ENCODE measurements at regions not wholly inside any gene's neighbourhood (a gene's known extent, or its start where the extent isn't known, plus 50 kb on each side); places are given as distances from the start of the nearest gene placed in this dataset.

DNA sequence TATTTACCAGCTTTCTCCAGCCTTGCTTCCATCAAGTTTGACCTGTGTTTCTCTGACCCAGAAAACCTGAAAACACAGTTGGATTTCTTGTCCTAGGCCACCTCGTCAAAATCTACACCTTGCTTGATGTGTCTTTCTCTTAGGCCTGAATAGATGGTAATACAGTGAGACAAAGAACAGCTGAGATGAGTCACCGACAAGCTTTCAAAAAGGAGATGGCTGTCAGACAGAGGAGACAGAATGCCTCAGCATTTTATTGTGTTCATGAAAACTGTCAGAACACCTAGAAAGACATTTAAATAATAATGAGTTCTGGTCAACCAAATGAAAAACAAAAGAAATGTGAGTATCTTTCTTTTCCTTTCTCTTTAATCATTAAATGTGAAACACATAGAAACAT, 119.7 kb upstream of the SORCS1 start:
- DNase-seq (ENCODE audit: low read depth in 1 of 2, low spot score in 1 of 2) (no peak), FAIRE-seq (no peak), ATAC-seq (no peak)
- 3% methylated on average over 2 of the region's 2 CpGs for WGBS (ENCODE audit: missing lambda C conversion rate)
- ChIA-PET POLR2A (no interaction called here), CTCF (no interaction called here)
- no peaks in the 10 kb centered on the region for H3K4me1 ChIP-seq
- H3K27ac ChIP-seq = no peak overlapping the region
- H3K4me2 ChIP-seq = no peak overlapping the region
- no peak for TF ChIP-seq BHLHE40 (IDR thresholded peaks at IDR 0.05; ENCODE audit: low read depth, low read length)
- TF ChIP-seq, protein P1, sequence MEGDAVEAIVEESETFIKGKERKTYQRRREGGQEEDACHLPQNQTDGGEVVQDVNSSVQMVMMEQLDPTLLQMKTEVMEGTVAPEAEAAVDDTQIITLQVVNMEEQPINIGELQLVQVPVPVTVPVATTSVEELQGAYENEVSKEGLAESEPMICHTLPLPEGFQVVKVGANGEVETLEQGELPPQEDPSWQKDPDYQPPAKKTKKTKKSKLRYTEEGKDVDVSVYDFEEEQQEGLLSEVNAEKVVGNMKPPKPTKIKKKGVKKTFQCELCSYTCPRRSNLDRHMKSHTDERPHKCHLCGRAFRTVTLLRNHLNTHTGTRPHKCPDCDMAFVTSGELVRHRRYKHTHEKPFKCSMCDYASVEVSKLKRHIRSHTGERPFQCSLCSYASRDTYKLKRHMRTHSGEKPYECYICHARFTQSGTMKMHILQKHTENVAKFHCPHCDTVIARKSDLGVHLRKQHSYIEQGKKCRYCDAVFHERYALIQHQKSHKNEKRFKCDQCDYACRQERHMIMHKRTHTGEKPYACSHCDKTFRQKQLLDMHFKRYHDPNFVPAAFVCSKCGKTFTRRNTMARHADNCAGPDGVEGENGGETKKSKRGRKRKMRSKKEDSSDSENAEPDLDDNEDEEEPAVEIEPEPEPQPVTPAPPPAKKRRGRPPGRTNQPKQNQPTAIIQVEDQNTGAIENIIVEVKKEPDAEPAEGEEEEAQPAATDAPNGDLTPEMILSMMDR (IDR thresholded peaks at IDR 0.05) = no peak
- TF ChIP-seq RNF2 (IDR thresholded peaks at IDR 0.05; ENCODE audit: borderline replicate concordance, low read depth) = no peak
- TF ChIP-seq, protein P2, sequence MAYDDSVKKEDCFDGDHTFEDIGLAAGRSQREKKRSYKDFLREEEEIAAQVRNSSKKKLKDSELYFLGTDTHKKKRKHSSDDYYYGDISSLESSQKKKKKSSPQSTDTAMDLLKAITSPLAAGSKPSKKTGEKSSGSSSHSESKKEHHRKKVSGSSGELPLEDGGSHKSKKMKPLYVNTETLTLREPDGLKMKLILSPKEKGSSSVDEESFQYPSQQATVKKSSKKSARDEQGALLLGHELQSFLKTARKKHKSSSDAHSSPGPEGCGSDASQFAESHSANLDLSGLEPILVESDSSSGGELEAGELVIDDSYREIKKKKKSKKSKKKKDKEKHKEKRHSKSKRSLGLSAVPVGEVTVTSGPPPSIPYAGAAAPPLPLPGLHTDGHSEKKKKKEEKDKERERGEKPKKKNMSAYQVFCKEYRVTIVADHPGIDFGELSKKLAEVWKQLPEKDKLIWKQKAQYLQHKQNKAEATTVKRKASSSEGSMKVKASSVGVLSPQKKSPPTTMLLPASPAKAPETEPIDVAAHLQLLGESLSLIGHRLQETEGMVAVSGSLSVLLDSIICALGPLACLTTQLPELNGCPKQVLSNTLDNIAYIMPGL (CRISPR knock-in tag; IDR thresholded peaks at IDR 0.05; ENCODE audit: borderline replicate concordance) = no peak
- TF ChIP-seq HDAC2 (IDR thresholded peaks at IDR 0.05) = no peak
- TF ChIP-seq PHF8 (IDR thresholded peaks at IDR 0.05; ENCODE audit: borderline replicate concordance, low read depth) = no peak
- no peak for TF ChIP-seq HOXB5 (CRISPR knock-in tag; IDR thresholded peaks at IDR 0.05)
- TF ChIP-seq CHD4 (IDR thresholded peaks at IDR 0.05; ENCODE audit: borderline replicate concordance) = no peak
- TF ChIP-seq CBX8 (IDR thresholded peaks at IDR 0.05) = no peak
- peaks cover 2% of the 10 kb centered on the region; the same call in 1 of the 3 replicates for H3K9me3 ChIP-seq
- no peak overlapping the region for H3K4me3 ChIP-seq

DNA sequence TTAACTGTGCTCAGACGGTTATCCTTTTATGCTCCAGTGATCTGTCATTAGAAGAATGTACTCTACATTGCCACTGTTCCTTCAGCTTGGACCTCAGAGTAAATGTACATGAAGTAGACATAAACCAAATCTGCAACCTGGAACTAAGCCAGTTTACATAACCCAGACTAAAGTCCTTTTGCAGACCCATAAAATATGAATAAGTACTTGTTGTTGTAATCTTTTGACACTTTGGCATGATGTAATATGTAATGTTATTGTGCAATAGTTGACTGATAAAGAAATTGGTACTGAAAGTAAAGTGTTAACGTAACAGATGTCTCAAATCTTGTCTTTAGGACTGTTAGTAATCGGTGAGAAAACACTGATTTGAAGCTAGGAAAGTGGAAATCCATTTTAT, 115.8 kb upstream of the SORCS1 start:
- Histone ChIP-seq H3K4me3 (no peak overlapping the region), H3K4me2 (no peak overlapping the region), H3K4me1 (no peaks in the 10 kb centered on the region), H3K9me3 (peaks cover 2% of the 10 kb centered on the region; the same call in 1 of the 3 replicates), H3K27ac (no peak overlapping the region)
- WGBS (ENCODE audit: missing lambda C conversion rate) = 3% methylated on average over 3 of the region's 3 CpGs
- ChIA-PET POLR2A (no interaction called here), CTCF (no interaction called here)
- TF ChIP-seq, protein P3, sequence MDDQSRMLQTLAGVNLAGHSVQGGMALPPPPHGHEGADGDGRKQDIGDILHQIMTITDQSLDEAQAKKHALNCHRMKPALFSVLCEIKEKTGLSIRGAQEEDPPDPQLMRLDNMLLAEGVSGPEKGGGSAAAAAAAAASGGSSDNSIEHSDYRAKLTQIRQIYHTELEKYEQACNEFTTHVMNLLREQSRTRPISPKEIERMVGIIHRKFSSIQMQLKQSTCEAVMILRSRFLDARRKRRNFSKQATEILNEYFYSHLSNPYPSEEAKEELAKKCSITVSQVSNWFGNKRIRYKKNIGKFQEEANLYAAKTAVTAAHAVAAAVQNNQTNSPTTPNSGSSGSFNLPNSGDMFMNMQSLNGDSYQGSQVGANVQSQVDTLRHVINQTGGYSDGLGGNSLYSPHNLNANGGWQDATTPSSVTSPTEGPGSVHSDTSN (IDR thresholded peaks at IDR 0.05) = no peak
- TF ChIP-seq SREBF2 (IDR thresholded peaks at IDR 0.05) (no peak), CEBPB (IDR thresholded peaks at IDR 0.05) (no peak), CBX2 (IDR thresholded peaks at IDR 0.05; ENCODE audit: borderline replicate concordance, low read depth) (no peak), NR3C1 (IDR thresholded peaks at IDR 0.05) (no peak), POLR2AphosphoS2 (conservative IDR thresholded peaks at IDR 0.05; ENCODE audit: low read length) (no peak), EHF (CRISPR knock-in tag; IDR thresholded peaks at IDR 0.05) (no peak), KDM5A (IDR thresholded peaks at IDR 0.05) (no peak), GATA3 (IDR thresholded peaks at IDR 0.05; ENCODE audit: borderline replicate concordance) (no peak)
- TF ChIP-seq, protein P4, sequence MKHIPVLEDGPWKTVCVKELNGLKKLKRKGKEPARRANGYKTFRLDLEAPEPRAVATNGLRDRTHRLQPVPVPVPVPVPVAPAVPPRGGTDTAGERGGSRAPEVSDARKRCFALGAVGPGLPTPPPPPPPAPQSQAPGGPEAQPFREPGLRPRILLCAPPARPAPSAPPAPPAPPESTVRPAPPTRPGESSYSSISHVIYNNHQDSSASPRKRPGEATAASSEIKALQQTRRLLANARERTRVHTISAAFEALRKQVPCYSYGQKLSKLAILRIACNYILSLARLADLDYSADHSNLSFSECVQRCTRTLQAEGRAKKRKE (CRISPR knock-in tag; IDR thresholded peaks at IDR 0.05; ENCODE audit: low read depth) = no peak
- ATAC-seq (no peak), FAIRE-seq (no peak), DNase-seq (ENCODE audit: low read depth in 1 of 2, low spot score in 1 of 2) (no peak)

DNA sequence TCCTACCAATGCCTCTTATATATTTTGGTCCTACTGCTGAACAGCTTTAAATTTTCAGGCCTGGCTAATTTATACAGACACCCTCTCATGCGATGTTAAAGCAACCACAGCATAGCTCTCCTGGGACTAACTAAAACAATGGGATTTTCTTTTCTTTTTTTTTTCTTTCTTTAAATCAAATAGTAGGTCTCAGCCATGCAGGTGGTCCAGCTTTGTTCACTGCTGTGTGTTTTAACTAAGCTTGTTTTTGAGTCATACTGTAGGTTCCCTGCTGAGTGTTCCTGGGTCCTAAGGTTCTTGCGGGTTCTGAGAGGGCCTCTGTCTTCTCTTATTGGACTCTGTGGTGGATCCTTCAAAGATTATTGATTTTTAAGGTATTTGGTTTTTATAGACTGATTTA, 113.1 kb upstream of the SORCS1 start:
- ATAC-seq = no peak
- DNase-seq (ENCODE audit: low read depth in 1 of 2, low spot score in 1 of 2) = no peak
- Histone ChIP-seq H3K27ac (no peak overlapping the region), H3K4me2 (no peak overlapping the region), H3K4me3 (no peak overlapping the region), H3K4me1 (no peaks in the 10 kb centered on the region), H3K9me3 (peaks cover 2% of the 10 kb centered on the region; the same call in 1 of the 3 replicates)
- TF ChIP-seq SMC3 (IDR thresholded peaks at IDR 0.05) = no peak
- no peak for TF ChIP-seq POLR2A (IDR thresholded peaks at IDR 0.05; ENCODE audit: low read length)
- no peak for TF ChIP-seq JUNB (IDR thresholded peaks at IDR 0.05)
- TF ChIP-seq HOXB13 (CRISPR knock-in tag; IDR thresholded peaks at IDR 0.05; ENCODE audit: low read depth) = no peak
- TF ChIP-seq EP300 (IDR thresholded peaks at IDR 0.05) = no peak
- TF ChIP-seq EHMT2 (IDR thresholded peaks at IDR 0.05; ENCODE audit: low read depth) = no peak
- TF ChIP-seq TFCP2L1 (CRISPR knock-in tag; IDR thresholded peaks at IDR 0.05) = no peak
- TF ChIP-seq KDM1A (IDR thresholded peaks at IDR 0.05; ENCODE audit: low read depth) = no peak
- no peak for TF ChIP-seq HEYL (CRISPR knock-in tag; IDR thresholded peaks at IDR 0.05)
- TF ChIP-seq ESRRA (IDR thresholded peaks at IDR 0.05; ENCODE audit: borderline replicate concordance, low read length) = no peak
- TF ChIP-seq, protein P5, sequence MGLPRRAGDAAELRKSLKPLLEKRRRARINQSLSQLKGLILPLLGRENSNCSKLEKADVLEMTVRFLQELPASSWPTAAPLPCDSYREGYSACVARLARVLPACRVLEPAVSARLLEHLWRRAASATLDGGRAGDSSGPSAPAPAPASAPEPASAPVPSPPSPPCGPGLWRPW (IDR thresholded peaks at IDR 0.05) = no peak
- TF ChIP-seq GATA3 (IDR thresholded peaks at IDR 0.05; ENCODE audit: borderline replicate concordance) = no peak
- TF ChIP-seq RFX5 (IDR thresholded peaks at IDR 0.05) = no peak
- no peak for TF ChIP-seq FOSL2 (IDR thresholded peaks at IDR 0.05)
- TF ChIP-seq FOSL2 (CRISPR knock-in tag; IDR thresholded peaks at IDR 0.05) = no peak
- ChIA-PET POLR2A (no interaction called here), CTCF (interaction anchor here (0.6 kb wide), 1 partner anchor 1612 kb away, joined by 3 read pairs; no protein-coding TSS in a partner anchor)
- WGBS (ENCODE audit: missing lambda C conversion rate) = 4% methylated on average over 2 of the region's 2 CpGs
- FAIRE-seq = no peak
